ENCODE measurements at regions not wholly inside any gene's neighbourhood (a gene's known extent, or its start where the extent isn't known, plus 50 kb on each side); places are given as distances from the start of the nearest gene placed in this dataset.
A peak's percentile ranks its signal among the peaks of the same experiment; 100 is the strongest.

GRCh38 chr4:166499820-166500219, 626.8 kb downstream of the TLL1 start:
- no peak for DNase-seq

GRCh38 chr4:166501941-166502382, 628.9 kb downstream of the TLL1 start:
- DNase-seq: no peak

GRCh38 chr4:166502660-166503059, 629.6 kb downstream of the TLL1 start:
- no peak for DNase-seq

GRCh38 chr4:166506051-166506450, 633.0 kb downstream of the TLL1 start:
- DNase-seq: no peak

GRCh38 chr4:166512267-166512666, 639.2 kb downstream of the TLL1 start:
- no peak for DNase-seq

DNA sequence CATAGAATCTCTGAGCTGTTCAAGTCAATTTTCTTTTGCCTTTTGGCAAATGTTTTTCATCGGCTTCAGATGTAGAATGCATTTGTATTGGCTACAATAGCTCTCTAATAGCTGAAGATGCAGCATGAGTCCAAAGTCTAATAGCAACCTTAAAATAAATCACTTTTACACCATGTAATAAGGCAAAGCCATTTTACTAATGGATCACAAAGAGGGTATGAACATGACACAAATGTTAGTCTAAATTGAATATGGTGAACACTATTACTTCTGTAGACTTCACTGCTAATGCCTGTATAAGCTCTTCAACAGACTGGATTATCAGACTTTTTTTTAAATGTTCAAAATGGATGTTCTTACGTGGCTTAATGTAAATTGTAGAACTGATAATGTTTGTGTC, 645.3 kb downstream of the TLL1 start:
- peak; percentile 94 for DNase-seq

DNA sequence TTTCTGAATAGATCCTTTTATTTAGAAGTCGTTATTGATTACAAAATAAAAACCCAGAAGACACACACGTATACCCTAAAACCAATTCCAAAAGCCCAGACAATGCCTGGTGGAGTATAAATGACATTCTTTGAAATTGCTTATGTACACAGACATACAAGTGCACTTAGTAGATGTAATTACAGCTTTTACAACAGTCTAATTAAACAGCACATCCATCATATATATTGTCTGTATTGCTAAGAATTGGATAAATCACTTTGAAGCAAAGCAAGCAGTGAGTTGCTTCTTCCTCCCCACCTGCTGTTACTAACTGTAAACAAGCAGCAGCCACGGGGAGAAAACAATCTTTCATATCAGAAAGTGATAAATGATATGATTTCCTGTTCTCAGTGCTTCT, 645.7 kb downstream of the TLL1 start:
- DNase-seq: peak; percentile 98

DNA sequence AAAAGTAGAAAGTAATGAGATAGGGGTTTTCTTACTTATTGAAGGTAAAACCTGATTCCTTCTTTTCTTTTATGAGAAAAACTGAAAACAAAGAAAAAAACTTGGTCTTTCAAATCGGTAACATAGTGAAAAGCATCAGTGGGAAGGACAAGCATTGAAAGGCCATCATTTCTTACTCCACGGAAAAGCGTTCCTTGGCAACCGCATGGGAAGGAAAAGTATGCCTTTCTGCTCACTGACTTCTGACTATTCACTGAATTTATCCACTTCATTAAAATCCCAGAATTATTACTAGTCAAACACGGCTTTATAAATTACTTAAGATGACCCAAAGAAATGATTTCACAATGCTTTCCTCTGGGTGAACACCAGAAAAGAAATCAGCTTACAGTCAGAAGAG, 646.7 kb downstream of the TLL1 start:
- no peak for DNase-seq

GRCh38 chr4:166527500-166527899, 654.5 kb downstream of the TLL1 start:
- no peak for DNase-seq

DNA sequence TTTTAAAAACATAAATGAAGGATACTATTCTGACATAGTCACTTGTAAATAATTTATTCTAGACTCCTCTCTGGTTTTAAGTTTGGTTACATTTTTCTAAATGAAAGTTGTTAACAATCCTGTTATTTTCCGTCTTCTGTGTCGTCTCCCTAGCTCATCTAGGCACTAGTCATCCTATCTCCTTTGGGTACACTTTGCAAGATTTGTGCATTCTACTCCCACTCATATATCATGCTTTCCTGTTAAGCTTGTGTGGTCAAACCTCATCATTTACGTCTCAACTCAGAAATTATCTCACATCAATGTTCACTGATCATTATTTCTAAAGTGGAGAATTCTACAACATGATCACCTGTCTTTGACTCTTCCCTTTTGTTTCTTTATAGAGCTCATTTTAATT, 658.7 kb downstream of the TLL1 start:
- no peak for DNase-seq

GRCh38 chr4:166535865-166536264, 662.8 kb downstream of the TLL1 start:
- DNase-seq: no peak

- no peak for DNase-seq
These were observed 665.5 kb downstream of the TLL1 start for GRCh38 chr4:166538491-166539005.

GRCh38 chr4:166546009-166546408, 673.0 kb downstream of the TLL1 start:
- no peak for DNase-seq

- no peak for DNase-seq
These were observed 656.7 kb downstream of the SPOCK3 start for GRCh38 chr4:166577639-166578038.

- no peak for DNase-seq
These were observed 648.8 kb downstream of the SPOCK3 start for GRCh38 chr4:166585491-166585890.

GRCh38 chr4:166594326-166594946, 639.9 kb downstream of the SPOCK3 start:
- DNase-seq: peak; percentile 39

DNA sequence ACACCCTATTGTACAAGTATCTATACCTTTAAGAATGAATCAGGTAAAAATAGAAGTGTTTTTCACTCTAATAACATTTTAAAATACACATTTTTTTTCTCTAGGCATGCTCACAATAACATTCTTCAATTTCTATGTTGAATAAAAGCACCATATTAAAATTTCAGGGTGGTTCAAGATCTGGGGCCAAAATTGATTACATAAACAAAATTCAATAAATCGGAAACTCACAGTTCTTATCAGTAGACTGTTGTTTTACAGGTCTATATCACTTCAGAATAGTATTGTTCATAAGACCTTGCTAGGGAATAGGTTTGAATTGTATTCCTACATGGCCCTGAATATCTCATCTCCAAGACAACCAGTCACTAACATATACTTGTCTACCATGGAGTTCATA, 634.0 kb downstream of the SPOCK3 start:
- no peak for DNase-seq

- DNase-seq: no peak
These were observed 632.2 kb downstream of the SPOCK3 start for GRCh38 chr4:166602068-166602467.

DNA sequence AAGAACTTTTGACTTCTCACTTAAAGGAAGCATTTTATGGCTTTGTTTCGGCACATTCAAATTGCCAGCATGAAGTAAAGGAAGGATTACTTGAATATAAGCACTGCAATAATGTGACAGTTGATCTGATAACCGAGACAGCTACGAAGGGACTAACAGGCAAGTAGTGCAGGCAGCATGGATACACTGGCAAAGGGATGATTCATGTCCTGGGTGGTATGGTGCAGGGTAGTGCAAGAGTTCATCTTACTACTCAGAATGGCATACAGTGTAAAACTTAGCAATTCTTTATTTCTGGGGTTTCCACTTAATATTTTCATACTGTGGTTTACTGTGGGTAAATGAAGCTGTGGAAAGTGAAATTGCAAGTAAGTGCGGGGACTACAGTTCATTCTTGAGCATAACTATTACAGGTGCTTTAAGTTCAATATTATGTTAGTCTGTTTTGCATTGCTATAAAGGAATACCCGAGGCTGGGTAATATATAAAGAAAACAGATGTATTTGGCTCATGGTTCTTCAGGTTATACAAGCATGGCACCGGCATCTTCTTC, 611.8 kb downstream of the SPOCK3 start:
- DNase-seq: no peak

DNA sequence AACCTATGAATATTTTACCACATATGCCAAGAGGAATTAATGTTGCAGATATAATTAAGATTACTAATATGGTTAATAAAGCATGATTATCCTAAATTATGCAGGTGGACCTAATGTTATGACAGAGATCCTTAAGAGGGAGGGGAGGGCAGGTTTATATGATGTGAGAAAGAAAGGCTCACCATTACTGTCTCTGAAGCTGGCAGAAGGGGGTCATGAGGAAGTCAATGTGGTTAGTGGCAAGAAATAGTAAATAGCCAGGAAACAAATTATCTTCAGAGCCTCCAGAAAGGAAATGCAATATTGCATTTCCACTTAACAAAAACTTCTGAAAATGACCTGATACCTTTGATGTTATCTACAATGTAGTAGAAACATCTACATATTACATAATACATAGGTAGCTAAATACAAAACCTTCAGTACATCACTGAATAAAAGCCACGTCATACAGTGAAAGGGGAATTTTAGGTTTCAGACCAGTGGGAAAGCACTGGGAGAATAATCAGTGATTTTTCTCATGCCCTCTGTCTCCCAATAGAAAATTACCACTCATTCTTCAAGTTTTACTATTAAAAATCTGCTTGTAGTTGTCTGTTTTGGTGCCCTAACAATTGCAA, 609.2 kb downstream of the SPOCK3 start:
- DNase-seq: no peak

DNA sequence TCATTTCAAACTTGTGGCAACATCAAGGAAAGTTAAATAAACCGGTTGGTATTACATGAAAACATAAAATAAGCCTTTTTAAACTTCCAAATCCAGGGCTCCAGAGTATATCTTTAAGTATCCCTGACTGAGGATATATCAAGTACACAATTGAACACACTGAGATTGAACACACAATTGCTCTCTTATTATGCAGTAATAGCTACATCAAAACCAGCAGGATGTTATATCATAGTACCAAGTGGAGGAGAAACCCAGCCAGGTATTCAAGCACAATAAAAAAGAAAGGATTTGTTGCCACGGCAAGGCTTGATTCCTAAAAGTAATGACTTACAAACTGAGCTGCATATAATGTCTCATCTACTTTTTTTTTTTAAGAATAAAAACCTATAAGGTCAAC, 605.8 kb downstream of the SPOCK3 start:
- DNase-seq: no peak

- DNase-seq: no peak
These were observed 598.9 kb downstream of the SPOCK3 start for GRCh38 chr4:166635367-166635766.

- DNase-seq: no peak
These were observed 596.5 kb downstream of the SPOCK3 start for GRCh38 chr4:166637816-166638215.

GRCh38 chr4:166655231-166655630, 579.1 kb downstream of the SPOCK3 start:
- DNase-seq: no peak

- DNase-seq: no peak
These were observed 578.6 kb downstream of the SPOCK3 start for GRCh38 chr4:166655705-166656104.
